Body of pancreas (tissue), 4 donors: ENCODE measurements at regions not wholly inside any gene's neighbourhood (a gene's known extent, or its start where the extent isn't known, plus 50 kb on each side); places are given as distances from the start of the nearest gene placed in this dataset.

ENCODE experiments used
- POLR2A ChIP-seq, 3 donors: fragments of 450-650 bp; IDR thresholded peaks; one replicate each; pipeline ENCODE4 v1.6.1; 2016; ENCODE audit warnings: antibody characterized with exemption in 3 of 3, mild to moderate bottlenecking in 2 of 3
- TF ChIP-seq, protein P1 (sequence below), 7 experiments: fragments of 450-650 bp in 4 of 7; fragments of 200-600 bp in 3 of 7; sonication (generic) in 3 of 7; IDR thresholded peaks; one replicate each; pipeline ENCODE4 v1.5.1; 2016 to 2019; ENCODE audit warnings: antibody characterized with exemption in 7 of 7

DNA sequence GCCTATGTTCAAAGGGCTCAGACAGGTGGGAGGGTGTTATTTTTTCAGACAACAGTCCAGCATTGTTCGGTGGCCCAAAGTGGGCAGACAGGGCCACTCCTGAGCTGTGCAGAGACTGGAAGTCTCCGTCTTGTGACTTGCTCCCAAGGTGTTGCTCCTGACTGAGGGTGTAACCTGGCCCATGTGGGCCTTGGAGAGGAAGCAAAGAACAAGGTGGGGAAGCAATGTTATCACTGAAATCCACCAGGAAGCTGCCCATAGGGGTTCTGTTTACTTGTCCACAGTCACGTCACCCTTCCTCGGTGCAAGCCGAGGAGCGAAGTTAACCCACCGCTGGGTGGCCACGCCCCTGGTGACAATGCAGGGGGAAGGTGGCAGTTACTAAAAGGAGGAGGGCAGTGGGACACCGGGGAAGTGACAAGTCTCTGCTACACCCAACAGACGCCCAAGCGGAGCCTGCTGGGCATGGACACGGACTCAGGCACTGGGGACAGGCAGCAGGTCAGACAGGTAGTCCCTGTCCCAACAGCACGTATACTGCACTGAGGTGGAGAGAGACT lies 311.6 kb upstream of the MKI67 start:
- TF ChIP-seq, protein P1, sequence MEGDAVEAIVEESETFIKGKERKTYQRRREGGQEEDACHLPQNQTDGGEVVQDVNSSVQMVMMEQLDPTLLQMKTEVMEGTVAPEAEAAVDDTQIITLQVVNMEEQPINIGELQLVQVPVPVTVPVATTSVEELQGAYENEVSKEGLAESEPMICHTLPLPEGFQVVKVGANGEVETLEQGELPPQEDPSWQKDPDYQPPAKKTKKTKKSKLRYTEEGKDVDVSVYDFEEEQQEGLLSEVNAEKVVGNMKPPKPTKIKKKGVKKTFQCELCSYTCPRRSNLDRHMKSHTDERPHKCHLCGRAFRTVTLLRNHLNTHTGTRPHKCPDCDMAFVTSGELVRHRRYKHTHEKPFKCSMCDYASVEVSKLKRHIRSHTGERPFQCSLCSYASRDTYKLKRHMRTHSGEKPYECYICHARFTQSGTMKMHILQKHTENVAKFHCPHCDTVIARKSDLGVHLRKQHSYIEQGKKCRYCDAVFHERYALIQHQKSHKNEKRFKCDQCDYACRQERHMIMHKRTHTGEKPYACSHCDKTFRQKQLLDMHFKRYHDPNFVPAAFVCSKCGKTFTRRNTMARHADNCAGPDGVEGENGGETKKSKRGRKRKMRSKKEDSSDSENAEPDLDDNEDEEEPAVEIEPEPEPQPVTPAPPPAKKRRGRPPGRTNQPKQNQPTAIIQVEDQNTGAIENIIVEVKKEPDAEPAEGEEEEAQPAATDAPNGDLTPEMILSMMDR (IDR thresholded peaks at IDR 0.05) = no peak
- TF ChIP-seq POLR2A (IDR thresholded peaks at IDR 0.05) = no peak
